CD4-positive, alpha-beta T cell treated with Interleukin-21 for 1 hour (primary cell): ENCODE measurements at regions not wholly inside any gene's neighbourhood (a gene's known extent, or its start where the extent isn't known, plus 50 kb on each side); places are given as distances from the start of the nearest gene placed in this dataset.

Experiments
- DNase-seq: peaks from one replicate; pipeline ENCODE4 v3.0.0-alpha.2; 2020

GRCh38 chr4:110780538-110780937 lies 157.7 kb upstream of the PITX2 start:
- DNase-seq = no peak

- no peak for DNase-seq
These were observed 159.1 kb upstream of the PITX2 start for GRCh38 chr4:110781944-110782343.

- DNase-seq = no peak
These were observed 164.2 kb upstream of the PITX2 start for GRCh38 chr4:110787109-110787508.

DNA sequence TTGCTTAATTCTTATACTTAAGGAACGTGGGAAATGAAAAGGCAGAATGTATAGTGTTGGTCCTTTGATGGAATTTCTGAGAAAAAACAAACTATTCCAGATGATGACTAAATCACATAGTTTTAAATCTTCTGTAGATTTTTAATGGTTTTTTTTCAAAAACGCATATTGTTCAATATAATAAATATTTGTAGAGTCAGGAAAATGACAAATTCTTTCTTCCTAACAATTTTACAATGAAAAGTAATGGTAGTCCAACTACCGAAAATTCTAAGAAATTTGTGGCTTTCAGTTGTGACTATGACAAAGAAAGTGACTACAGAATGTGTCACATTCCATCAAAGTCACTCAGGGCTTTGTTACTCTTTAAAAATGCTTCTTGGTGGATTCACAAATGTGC lies 164.8 kb upstream of the PITX2 start:
- DNase-seq = no peak

- no peak for DNase-seq
These were observed 165.4 kb upstream of the PITX2 start for GRCh38 chr4:110788302-110788701.

- no peak for DNase-seq
These were observed 169.2 kb upstream of the PITX2 start for GRCh38 chr4:110792036-110792435.

- DNase-seq = no peak
These were observed 170.5 kb upstream of the PITX2 start for GRCh38 chr4:110793381-110793801.

- no peak for DNase-seq
These were observed 171.1 kb upstream of the PITX2 start for GRCh38 chr4:110793890-110794554.

DNA sequence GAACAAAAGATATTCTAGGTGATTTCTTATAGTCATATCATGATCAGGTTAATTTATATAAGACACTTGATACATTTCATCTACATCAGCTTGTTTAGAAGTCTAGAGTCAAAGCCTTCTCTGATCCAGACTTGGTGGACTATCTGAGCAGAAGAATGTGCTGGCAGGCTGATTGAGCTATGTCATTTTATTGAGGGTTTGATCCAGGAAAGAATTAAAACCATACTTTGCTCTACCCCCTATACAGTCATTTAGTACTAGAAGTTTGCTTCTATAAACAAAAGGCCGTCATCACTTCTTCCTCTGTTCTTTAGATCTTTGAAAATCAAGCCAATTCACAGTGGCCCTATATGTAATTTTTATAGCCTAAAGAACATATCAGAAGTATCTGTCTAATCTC lies 173.1 kb upstream of the PITX2 start:
- no peak for DNase-seq

DNA sequence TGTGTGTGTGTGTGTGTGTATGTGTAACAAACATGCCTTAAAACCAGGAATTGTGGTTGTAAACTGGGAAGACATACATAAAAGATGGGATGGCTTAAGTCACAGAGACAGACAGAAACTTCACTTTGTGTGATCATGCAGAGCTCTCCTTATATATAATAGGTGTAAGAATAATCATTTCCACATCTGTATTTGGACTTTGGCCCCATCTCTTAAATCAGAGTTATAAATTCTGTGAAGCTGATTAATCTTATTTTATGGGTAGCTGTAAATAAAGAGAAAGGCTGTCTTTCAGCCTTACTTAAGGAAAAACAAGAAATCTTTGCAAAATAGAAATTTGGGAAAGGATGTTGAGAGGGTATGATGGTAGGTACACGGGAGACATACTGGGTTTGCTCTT lies 174.6 kb upstream of the PITX2 start:
- no peak for DNase-seq

DNA sequence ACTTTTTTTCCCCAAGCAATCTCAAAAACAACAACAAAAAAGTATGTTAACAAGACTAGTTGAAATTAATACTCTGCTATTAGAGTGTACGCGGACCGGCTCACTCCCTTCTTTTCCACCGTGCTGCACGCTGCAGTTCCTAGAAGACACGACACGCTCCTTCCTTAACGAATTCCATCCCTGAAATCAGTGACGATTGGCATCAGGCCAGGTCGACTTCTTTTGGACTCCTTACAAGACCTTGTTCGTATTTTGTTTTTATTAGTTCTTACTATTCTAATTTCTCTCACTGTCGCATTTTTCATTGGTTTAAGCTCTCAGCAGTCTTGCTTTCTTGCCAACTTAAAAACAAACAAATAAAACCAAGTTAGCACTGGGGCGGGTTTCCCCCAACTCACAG lies 175.8 kb upstream of the PITX2 start:
- DNase-seq = no peak

DNA sequence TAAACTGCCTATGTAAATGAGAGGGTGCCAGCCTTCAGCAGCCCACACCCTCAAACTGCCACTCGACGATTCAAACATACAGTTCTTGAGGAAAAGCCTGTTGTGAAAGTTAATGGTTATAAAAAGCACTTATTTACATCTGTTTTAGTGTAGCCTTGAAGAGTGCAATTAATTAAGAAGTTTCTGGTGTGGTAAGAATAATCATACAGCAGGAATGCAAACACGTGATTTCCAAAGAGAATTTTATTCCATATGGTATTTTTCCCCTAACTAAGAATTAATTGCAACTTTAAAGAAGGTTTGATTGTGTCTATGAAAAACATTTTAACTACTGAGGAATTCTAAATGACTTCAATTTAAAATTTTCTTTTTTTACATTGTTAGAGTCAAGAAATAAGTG lies 176.3 kb upstream of the PITX2 start:
- no peak for DNase-seq

GRCh38 chr4:110801591-110801990 lies 178.7 kb upstream of the PITX2 start:
- no peak for DNase-seq

DNA sequence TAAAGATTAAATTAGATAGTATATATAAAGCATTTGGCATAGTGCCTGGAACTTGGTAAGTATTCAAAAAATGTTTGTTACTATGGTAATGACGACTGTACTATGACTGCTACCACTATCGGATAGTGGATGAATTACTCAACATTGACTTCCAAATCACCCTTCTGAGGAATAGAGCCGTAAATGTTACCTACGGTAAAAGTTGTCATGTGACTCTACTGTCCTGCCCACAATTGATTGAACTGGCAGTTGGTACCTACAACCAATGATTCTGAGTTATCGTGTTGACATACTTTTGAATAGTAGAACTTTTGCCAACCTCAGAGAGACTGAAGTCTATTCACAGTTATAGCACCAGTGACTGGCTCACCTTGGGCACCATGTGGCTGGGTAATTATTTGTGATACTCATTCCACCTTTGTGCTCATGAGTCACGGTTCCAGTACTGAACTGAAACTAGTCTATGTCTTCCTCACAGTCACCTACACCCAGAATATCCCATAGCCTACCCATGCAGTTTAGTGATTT lies 185.5 kb upstream of the PITX2 start:
- DNase-seq = no peak

GRCh38 chr4:110815950-110816349 lies 193.1 kb upstream of the PITX2 start:
- no peak for DNase-seq

GRCh38 chr4:110816367-110816766 lies 193.5 kb upstream of the PITX2 start:
- DNase-seq = no peak

DNA sequence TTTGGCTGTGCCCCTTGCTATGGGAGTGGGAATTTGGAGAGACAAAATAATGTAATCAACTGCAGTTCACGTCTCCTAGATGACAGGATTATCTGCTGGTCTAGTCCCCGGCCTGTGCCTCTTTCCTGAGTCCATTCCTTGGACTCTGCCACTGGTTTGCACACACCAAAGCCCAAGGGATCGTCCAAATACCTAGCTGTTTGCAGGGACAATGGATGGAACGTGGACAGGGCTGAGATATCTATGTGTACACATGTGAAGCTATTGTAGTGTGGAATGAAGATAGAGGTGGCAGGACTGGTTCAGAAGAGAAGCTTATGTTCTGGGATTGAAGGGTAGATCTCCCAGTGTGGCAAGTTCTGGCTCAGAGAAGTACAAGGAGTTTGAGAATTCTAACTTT lies 198.3 kb upstream of the PITX2 start:
- DNase-seq = no peak

GRCh38 chr4:110823251-110823650 lies 200.4 kb upstream of the PITX2 start:
- no peak for DNase-seq

- DNase-seq = no peak
These were observed 201.5 kb upstream of the PITX2 start for GRCh38 chr4:110824344-110824743.

DNA sequence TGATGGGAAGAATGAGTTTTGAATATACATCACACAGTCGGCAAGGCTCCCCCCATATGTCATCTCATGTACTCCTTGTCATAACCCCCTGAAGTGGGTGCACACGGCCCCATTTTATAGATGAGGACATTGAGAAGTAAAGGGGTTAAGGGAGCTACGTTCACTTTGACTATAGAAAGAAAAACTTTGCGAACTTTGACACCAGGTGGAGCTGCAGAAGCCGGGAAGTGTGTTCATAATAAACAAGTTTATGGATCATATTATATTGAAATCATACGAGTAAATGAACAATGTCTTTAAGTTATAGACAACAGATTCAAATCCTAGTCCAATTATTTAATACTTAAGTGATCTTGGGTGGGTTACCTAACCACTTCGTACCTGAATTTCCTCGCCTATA lies 203.8 kb upstream of the PITX2 start:
- no peak for DNase-seq

GRCh38 chr4:110830461-110830860 lies 207.6 kb upstream of the PITX2 start:
- no peak for DNase-seq

DNA sequence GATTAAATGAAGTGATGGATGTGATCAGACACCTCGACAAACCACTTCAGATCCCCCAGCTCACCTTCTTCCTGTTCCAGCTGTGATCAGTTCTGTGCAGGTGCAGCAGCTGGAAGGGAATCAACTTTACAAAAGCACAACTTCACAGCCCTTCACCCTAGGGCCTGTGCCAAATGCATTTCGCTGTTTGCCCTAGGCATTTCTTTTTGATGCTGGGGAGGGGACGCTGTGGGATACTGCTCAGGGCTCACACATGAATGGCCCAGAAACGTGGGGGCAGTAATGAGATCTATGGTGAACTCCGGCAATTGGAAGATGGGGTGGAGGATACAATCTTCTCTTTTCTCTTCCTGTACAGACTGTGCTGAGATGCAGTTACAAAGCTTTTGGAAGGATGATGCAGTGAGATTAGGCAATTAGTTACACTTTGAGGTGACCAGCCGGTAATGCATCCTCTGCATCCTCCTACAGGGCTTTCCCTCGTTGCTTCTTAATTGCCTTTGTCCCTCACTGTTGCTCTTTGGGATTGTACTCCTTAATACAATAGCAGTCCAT lies 215.1 kb upstream of the PITX2 start:
- no peak for DNase-seq

DNA sequence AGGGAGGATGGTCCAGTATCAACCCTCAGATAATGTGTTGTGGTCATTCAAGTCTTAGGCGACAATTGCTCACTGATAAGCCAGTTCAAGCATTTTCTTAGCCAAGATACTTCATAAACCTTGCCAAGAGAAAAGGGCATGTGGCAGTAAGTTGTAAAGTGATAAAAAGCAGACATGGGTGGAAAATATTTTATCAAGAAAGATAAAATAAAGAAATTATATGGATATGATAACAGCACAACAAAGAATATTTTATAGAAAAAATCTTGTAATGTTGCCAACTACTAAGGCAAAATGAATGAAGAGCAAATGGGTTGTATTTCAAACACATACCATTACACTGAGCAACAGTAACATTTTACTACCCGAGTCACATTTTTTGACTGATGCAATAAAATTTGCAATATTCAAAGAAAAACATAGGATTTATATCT lies 217.4 kb upstream of the PITX2 start:
- DNase-seq = no peak

DNA sequence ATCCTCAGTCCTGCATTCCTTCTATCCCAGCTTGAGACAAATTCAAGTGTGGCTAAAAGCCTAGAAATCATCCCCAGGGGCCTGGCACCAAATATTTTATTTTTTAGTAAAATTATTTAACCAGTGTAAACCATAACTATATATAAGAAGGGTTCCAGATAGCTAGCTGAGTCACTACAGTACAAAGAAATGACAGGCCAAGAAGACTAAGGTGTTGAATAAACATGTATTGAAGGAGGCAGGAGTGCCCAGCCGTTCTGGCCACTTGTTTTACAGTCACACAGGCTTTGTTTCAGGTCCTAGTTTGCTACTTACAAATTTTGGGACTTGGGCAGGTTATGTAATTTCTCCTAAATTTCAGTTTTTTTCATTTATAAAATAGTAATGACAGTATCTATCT lies 225.9 kb upstream of the PITX2 start:
- no peak for DNase-seq

DNA sequence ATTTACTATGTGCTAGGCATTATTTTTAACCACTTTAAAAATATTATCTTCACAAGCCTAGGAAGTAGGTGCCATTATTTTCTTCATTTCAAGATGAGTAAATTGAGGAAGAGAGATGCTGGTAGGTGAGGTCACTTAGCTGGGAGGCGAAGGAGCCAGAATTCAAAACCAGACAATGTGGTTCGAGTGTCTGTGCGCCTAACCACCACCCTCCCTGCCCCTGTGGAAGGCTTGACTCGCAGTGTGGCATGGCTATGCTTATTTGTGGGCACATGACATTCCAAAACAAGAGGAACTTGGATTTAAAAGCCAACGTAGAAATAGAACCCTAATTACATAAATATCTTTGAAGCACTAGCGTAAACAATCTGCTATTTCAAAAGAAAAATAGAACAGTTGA lies 226.6 kb upstream of the PITX2 start:
- no peak for DNase-seq
